A673 (cell line): ENCODE measurements at regions not wholly inside any gene's neighbourhood (a gene's known extent, or its start where the extent isn't known, plus 50 kb on each side); places are given as distances from the start of the nearest gene placed in this dataset.
"Not testable (repeated sequence)": the region's sequence is repeated elsewhere in the genome, so short reads cannot be mapped to it uniquely, and the experiment has no call there.

Experiments
- BruUV-seq: library from RNA; stranded (reverse); fragments of 400-500 nt; replicated peaks from 2 replicates; lab custom pipeline; 2021; lab: Mats Ljungman, UMichigan
- CTCF ChIA-PET: fragments of 300-600 bp; sonication (Branson Sonifier 250); formaldehyde crosslinking; loops from one replicate; lab custom pipeline; 2022; ENCODE audit warnings: antibody characterized with exemption; lab: Charles Lee
- POLR2A ChIA-PET: fragments of 300-600 bp; sonication (Branson Sonifier 250); formaldehyde crosslinking; loops from one replicate; lab custom pipeline; 2022; ENCODE audit warnings: antibody characterized with exemption; ENCODE audit not compliant: low non-redundant PET; lab: Charles Lee
- DNase-seq: peaks from one replicate; pipeline ENCODE4 v3.0.0-alpha.2; 2015; ENCODE audit warnings: low spot score
- H3K27ac ChIP-seq: fragments of 200-600 bp; sonication (generic); 2 replicates; pipeline ENCODE4 v1.5.1; 2016; ENCODE audit warnings: mixed run types, low read depth, mild to moderate bottlenecking, mixed read lengths, antibody characterized with exemption, low read length; ENCODE audit not compliant: poor library complexity, severe bottlenecking
- H3K27me3 ChIP-seq: fragments of 200-600 bp; sonication (generic); replicated peaks from 2 replicates; pipeline ENCODE4 v1.6.1; 2017; ENCODE audit warnings: mixed run types, low read depth, mild to moderate bottlenecking, mixed read lengths, antibody characterized with exemption, low read length; ENCODE audit not compliant: insufficient read depth, poor library complexity
- H3K36me3 ChIP-seq: fragments of 200-600 bp; sonication (generic); 2 replicates; pipeline ENCODE4 v1.6.1; 2016; ENCODE audit warnings: mixed run types, mild to moderate bottlenecking, mixed read lengths, antibody characterized with exemption, low read length; ENCODE audit not compliant: insufficient read depth, poor library complexity, severe bottlenecking
- H3K4me1 ChIP-seq: fragments of 200-600 bp; sonication (generic); 2 replicates; pipeline ENCODE4 v1.6.1; 2017; ENCODE audit warnings: mixed run types, mild to moderate bottlenecking, mixed read lengths, antibody characterized with exemption, low read length; ENCODE audit not compliant: insufficient read depth, poor library complexity, severe bottlenecking
- H3K4me3 ChIP-seq: fragments of 200-600 bp; sonication (generic); 2 replicates; pipeline ENCODE4 v1.5.1; 2016; ENCODE audit warnings: low read depth, mixed run types, mild to moderate bottlenecking, mixed read lengths, low read length; ENCODE audit not compliant: poor library complexity, severe bottlenecking
- H3K9me3 ChIP-seq: fragments of 200-600 bp; sonication (generic); 2 replicates; pipeline ENCODE4 v1.6.1; 2016; ENCODE audit warnings: mixed run types, low read depth, mild to moderate bottlenecking, mixed read lengths, antibody characterized with exemption, low read length; ENCODE audit not compliant: poor library complexity, severe bottlenecking
- CTCF ChIP-seq: fragments of 300-800, 200-600 bp; sonication (generic); conservative IDR thresholded peaks from 2 replicates; pipeline ENCODE4 v1.5.1; 2017; ENCODE audit warnings: low read depth, mild to moderate bottlenecking, antibody characterized with exemption, low read length, moderate library complexity, mixed read lengths
- EZH2 ChIP-seq: fragments of 200-600 bp; sonication (generic); IDR thresholded peaks from 2 replicates; pipeline ENCODE4 v1.6.1; 2017; ENCODE audit warnings: borderline replicate concordance, low read depth, mild to moderate bottlenecking, mixed read lengths, antibody characterized with exemption, low read length; ENCODE audit not compliant: poor library complexity, severe bottlenecking
- intact Hi-C: fragments of 100-400 bp; cut with micrococcal nuclease; formaldehyde crosslinking; loops from one replicate; pipeline ENCODE4 v1.10.0; 2022; ENCODE audit not compliant: unreplicated experiment

- no peak for DNase-seq
- CTCF ChIA-PET: no interaction called here
- POLR2A ChIA-PET: no interaction called here
- Histone ChIP-seq H3K36me3 (no peaks in the 10 kb centered on the region), H3K9me3 (no peaks in the 10 kb centered on the region), H3K27me3 (no peaks in the 10 kb centered on the region), H3K4me1 (no peaks in the 10 kb centered on the region), H3K4me3 (no peak overlapping the region), H3K27ac (no peak overlapping the region)
- TF ChIP-seq EZH2: no peak
- TF ChIP-seq CTCF: no peak
- intact Hi-C loops: no loop called here
- no TSS peak for BruUV-seq
These were observed 227.3 kb downstream of the COPRS start for GRCh38 chr17:31631766-31632165.

- H3K4me1 ChIP-seq, intact Hi-C loops, H3K9me3 ChIP-seq, CTCF ChIA-PET, H3K36me3 ChIP-seq, H3K4me3 ChIP-seq, BruUV-seq, H3K27ac ChIP-seq, H3K27me3 ChIP-seq, DNase-seq, POLR2A ChIA-PET: not testable (repeated sequence)
These were observed 228.2 kb downstream of the COPRS start for GRCh38 chr17:31630866-31631265.

GRCh38 chr17:31629696-31630470, 229.2 kb downstream of the COPRS start:
- Histone ChIP-seq H3K27me3 (no peaks in the 10 kb centered on the region), H3K36me3 (no peaks in the 10 kb centered on the region), H3K4me1 (no peaks in the 10 kb centered on the region), H3K4me3 (no peak overlapping the region), H3K9me3 (no peaks in the 10 kb centered on the region), H3K27ac (no peak overlapping the region)
- POLR2A ChIA-PET: no interaction called here
- TF ChIP-seq EZH2: no peak
- TF ChIP-seq CTCF: no peak
- DNase-seq: no peak
- CTCF ChIA-PET: no interaction called here
- no TSS peak for BruUV-seq
- intact Hi-C loops: no loop called here

- ChIA-PET CTCF (no interaction called here), POLR2A (no interaction called here)
- no peak for DNase-seq
- TF ChIP-seq CTCF (no peak), EZH2 (no peak)
- Histone ChIP-seq H3K4me3 (no peak overlapping the region), H3K4me1 (no peaks in the 10 kb centered on the region), H3K36me3 (no peaks in the 10 kb centered on the region), H3K27me3 (no peaks in the 10 kb centered on the region), H3K27ac (no peak overlapping the region), H3K9me3 (no peaks in the 10 kb centered on the region)
- BruUV-seq: no TSS peak
- intact Hi-C loops: no loop called here
These were observed 231.1 kb downstream of the COPRS start for GRCh38 chr17:31627960-31628359.
